GM19351 (cell line): ENCODE measurements at regions not wholly inside any gene's neighbourhood (a gene's known extent, or its start where the extent isn't known, plus 50 kb on each side); places are given as distances from the start of the nearest gene placed in this dataset.
"Not testable (repeated sequence)": the region's sequence is repeated elsewhere in the genome, so short reads cannot be mapped to it uniquely, and the experiment has no call there.

Source experiments
- ATAC-seq: cut with Tn5 transposase; IDR thresholded peaks from one replicate; pipeline ENCODE4 v1.9.1; 2021; ENCODE audit warnings: mild to moderate bottlenecking, moderate library complexity; ENCODE audit not compliant: unreplicated experiment

GRCh38 chr7:65069476-65069875 is 63.0 kb upstream of the ERV3-1 start:
- not testable (repeated sequence) for ATAC-seq

- ATAC-seq: not testable (repeated sequence)
Observed at GRCh38 chr7:65062566-65062965, 56.1 kb upstream of the ERV3-1 start.

GRCh38 chr7:65059247-65059646 is 52.8 kb upstream of the ERV3-1 start:
- ATAC-seq: not testable (repeated sequence)
